CD14-positive monocyte (primary cell): ENCODE measurements at regions not wholly inside any gene's neighbourhood (a gene's known extent, or its start where the extent isn't known, plus 50 kb on each side); places are given as distances from the start of the nearest gene placed in this dataset.
A peak's percentile ranks its signal among the peaks of the same experiment; 100 is the strongest.

Experiments
- DNase-seq, 3 donors: peaks; one replicate each; pipeline ENCODE4 v3.0.0-alpha.2; 2011 to 2022
- H2AFZ ChIP-seq: 2 replicates; pipeline ENCODE4 v1.6.0; 2012; ENCODE audit warnings: mild to moderate bottlenecking, low read depth, low read length, inconsistent platforms; ENCODE audit not compliant: insufficient read depth, poor library complexity, severe bottlenecking
- H3K27ac ChIP-seq, 2 donors: 1 replicate in 1 of 2; 2 replicates in 1 of 2; pipeline ENCODE4 v1.5.1; 2012 to 2013; ENCODE audit warnings: low read length in 2 of 2, control low read depth in 1 of 2, inconsistent platforms in 1 of 2, low read depth in 1 of 2, mild to moderate bottlenecking in 1 of 2
- H3K27me3 ChIP-seq, 2 donors: one replicate each; pipeline versions ENCODE4 v1.6.0 to v1.6.1; 2011 to 2013; ENCODE audit warnings: low read length in 2 of 2; ENCODE audit not compliant: control insufficient read depth in 2 of 2, insufficient read depth in 2 of 2
- H3K36me3 ChIP-seq, 2 donors: replicated peaks in 1 of 2; 1 replicate in 1 of 2; 2 replicates in 1 of 2; pipeline versions ENCODE4 v1.5.1 to v1.6.1; 2012 to 2013; ENCODE audit warnings: low read length in 2 of 2, control low read depth in 1 of 2, inconsistent platforms in 1 of 2, mild to moderate bottlenecking in 1 of 2; ENCODE audit not compliant: insufficient read depth in 2 of 2, control insufficient read depth in 1 of 2
- H3K4me1 ChIP-seq, 2 donors: 1 replicate in 1 of 2; 2 replicates in 1 of 2; pipeline versions ENCODE4 v1.5.1 to v1.6.1; 2012 to 2013; ENCODE audit warnings: low read length in 2 of 2, control low read depth in 1 of 2, inconsistent platforms in 1 of 2, mild to moderate bottlenecking in 1 of 2, moderate library complexity in 1 of 2; ENCODE audit not compliant: insufficient read depth in 2 of 2, control insufficient read depth in 1 of 2
- H3K4me2 ChIP-seq: replicated peaks from 2 replicates; pipeline ENCODE3; 2012; ENCODE audit warnings: low read length, moderate library complexity, mild to moderate bottlenecking; ENCODE audit not compliant: poor library complexity, severe bottlenecking; ENCODE audit errors: extremely low read depth
- H3K4me3 ChIP-seq, 3 experiments: fragments of 200-600 bp in 1 of 3; sonication (generic) in 1 of 3; replicated peaks in 1 of 3; 1 replicate in 2 of 3; 2 replicates in 1 of 3; pipeline ENCODE4 v1.5.1; 2011 to 2013; ENCODE audit warnings: low read length in 3 of 3, mild to moderate bottlenecking in 3 of 3, control low read depth in 2 of 3, low read depth in 2 of 3, inconsistent platforms in 1 of 3, moderate library complexity in 1 of 3
- H3K79me2 ChIP-seq: 2 replicates; pipeline ENCODE4 v1.6.0; 2012; ENCODE audit warnings: mild to moderate bottlenecking, control low read depth, inconsistent platforms, low read length, moderate library complexity; ENCODE audit not compliant: insufficient read depth
- H3K9ac ChIP-seq: 2 replicates; pipeline ENCODE4 v1.6.0; 2017; ENCODE audit warnings: low read length, mild to moderate bottlenecking; ENCODE audit not compliant: insufficient read depth, poor library complexity, severe bottlenecking
- H3K9me3 ChIP-seq, 2 donors: replicated peaks in 1 of 2; 1 replicate in 1 of 2; 2 replicates in 1 of 2; pipeline versions ENCODE4 v1.5.1 to v1.6.1; 2012 to 2013; ENCODE audit warnings: low read length in 2 of 2, control low read depth in 1 of 2; ENCODE audit not compliant: control insufficient read depth in 1 of 2, insufficient read depth in 1 of 2
- H4K20me1 ChIP-seq: 2 replicates; pipeline ENCODE4 v1.6.0; 2012; ENCODE audit warnings: mild to moderate bottlenecking, low read length, control low read depth, moderate library complexity; ENCODE audit not compliant: insufficient read depth
- H3K27ac Mint-ChIP-seq, 7 donors: one replicate each; pipeline ENCODE4 v1.8.0; 2020; ENCODE audit warnings: mild to moderate bottlenecking in 7 of 7, mixed read lengths in 7 of 7, moderate library complexity in 6 of 7, inconsistent platforms in 2 of 7
- H3K27me3 Mint-ChIP-seq, 3 donors: one replicate each; pipeline ENCODE4 v1.8.0; 2021 to 2022; ENCODE audit warnings: low read depth in 3 of 3, mild to moderate bottlenecking in 3 of 3, mixed read lengths in 3 of 3, moderate library complexity in 3 of 3, inconsistent platforms in 1 of 3
- H3K36me3 Mint-ChIP-seq, 2 donors: one replicate each; pipeline ENCODE4 v1.8.0; 2020; ENCODE audit warnings: mixed read lengths in 2 of 2, inconsistent platforms in 1 of 2, mild to moderate bottlenecking in 1 of 2
- H3K4me1 Mint-ChIP-seq: one replicate; pipeline ENCODE4 v1.8.0; 2020; ENCODE audit warnings: mild to moderate bottlenecking, mixed read lengths
- H3K4me3 Mint-ChIP-seq, 2 donors: one replicate each; pipeline ENCODE4 v1.8.0; 2020; ENCODE audit warnings: mild to moderate bottlenecking in 2 of 2, mixed read lengths in 2 of 2, moderate library complexity in 1 of 2
- H3K9me3 Mint-ChIP-seq, 7 donors: one replicate each; pipeline ENCODE4 v1.8.0; 2020 to 2022; ENCODE audit warnings: mixed read lengths in 7 of 7, mild to moderate bottlenecking in 6 of 7, moderate library complexity in 6 of 7, inconsistent platforms in 2 of 7
- CTCF ChIP-seq: fragments of 200-600 bp; IDR thresholded peaks from one replicate; pipeline ENCODE4 v1.8.0; 2022; ENCODE audit warnings: antibody characterized with exemption, mild to moderate bottlenecking
- WGBS: methylation state at CpG from one replicate; pipeline ENCODE4 v1.1.5; 2013; ENCODE audit warnings: missing lambda C conversion rate; ENCODE audit not compliant: insufficient coverage; 5-methylcytosine and 5-hydroxymethylcytosine counted together
- intact Hi-C, 2 donors: fragments of 100-400 bp; cut with micrococcal nuclease; formaldehyde crosslinking; loops; one replicate each; pipeline versions ENCODE4 v1.15.0 to v1.15.1; 2023

GRCh38 chr15:62573876-62574275 lies 408.8 kb upstream of the C2CD4B start:
- H3K4me3 Mint-ChIP-seq: peak overlapping the region in 1 of 2 donors; percentile 19
- Histone ChIP-seq H3K27ac (no peak overlapping the region), H3K36me3 (no peaks in the 10 kb centered on the region), H3K4me1 (no peaks in the 10 kb centered on the region), H3K79me2 (no peaks in the 10 kb centered on the region), H3K27me3 (no peaks in the 10 kb centered on the region), H4K20me1 (no peaks in the 10 kb centered on the region), H3K4me2 (no peak overlapping the region), H3K9me3 (no peaks in the 10 kb centered on the region), H3K4me3 (no peak overlapping the region), H2AFZ (no peak overlapping the region), H3K9ac (no peak overlapping the region)
- no peak for DNase-seq
- WGBS: 100% methylated on average over 1 of the region's 3 CpGs
- no peaks in the 10 kb centered on the region for H3K36me3 Mint-ChIP-seq
- H3K27me3 Mint-ChIP-seq: peaks cover 0 to 5% (median 1%) of the 10 kb centered on the region in 3 donors
- H3K27ac Mint-ChIP-seq: no peak overlapping the region
- TF ChIP-seq CTCF: no peak
- peaks cover 0 to 5% (median 0%) of the 10 kb centered on the region in 7 donors for H3K9me3 Mint-ChIP-seq
- peaks cover 4% of the 10 kb centered on the region for H3K4me1 Mint-ChIP-seq
- intact Hi-C loops: no loop called here

- Mint-ChIP-seq H3K4me1 (no peaks in the 10 kb centered on the region), H3K36me3 (no peaks in the 10 kb centered on the region), H3K9me3 (peaks cover 0 to 5% (median 0%) of the 10 kb centered on the region in 7 donors), H3K27me3 (no peaks in the 10 kb centered on the region), H3K4me3 (no peak overlapping the region), H3K27ac (no peak overlapping the region)
- no peak overlapping the region for H3K27ac ChIP-seq
- no peaks in the 10 kb centered on the region for H3K36me3 ChIP-seq
- intact Hi-C loops: no loop called here
- no peaks in the 10 kb centered on the region for H3K27me3 ChIP-seq
- 96% methylated on average over 5 of the region's 6 CpGs for WGBS
- H4K20me1 ChIP-seq: no peaks in the 10 kb centered on the region
- no peak overlapping the region for H3K4me2 ChIP-seq
- H3K9ac ChIP-seq: no peak overlapping the region
- no peak overlapping the region for H2AFZ ChIP-seq
- no peak for DNase-seq
- no peaks in the 10 kb centered on the region for H3K79me2 ChIP-seq
- H3K4me3 ChIP-seq: no peak overlapping the region
- H3K4me1 ChIP-seq: no peaks in the 10 kb centered on the region
- no peaks in the 10 kb centered on the region for H3K9me3 ChIP-seq
- no peak for TF ChIP-seq CTCF
Observed at GRCh38 chr15:62578546-62578945, 413.5 kb upstream of the C2CD4B start.
